Urothelium cell line (cell line): ENCODE measurements at regions not wholly inside any gene's neighbourhood (a gene's known extent, or its start where the extent isn't known, plus 50 kb on each side); places are given as distances from the start of the nearest gene placed in this dataset.

Source experiments
- DNase-seq: peaks from one replicate; pipeline ENCODE4 v3.0.0; 2011; ENCODE audit warnings: low spot score, mixed read lengths
- FAIRE-seq: peaks from 2 replicates; lab custom pipeline; 2011; peaks lifted over from hg19 to GRCh38; lab: Jason Lieb, UNC

DNA sequence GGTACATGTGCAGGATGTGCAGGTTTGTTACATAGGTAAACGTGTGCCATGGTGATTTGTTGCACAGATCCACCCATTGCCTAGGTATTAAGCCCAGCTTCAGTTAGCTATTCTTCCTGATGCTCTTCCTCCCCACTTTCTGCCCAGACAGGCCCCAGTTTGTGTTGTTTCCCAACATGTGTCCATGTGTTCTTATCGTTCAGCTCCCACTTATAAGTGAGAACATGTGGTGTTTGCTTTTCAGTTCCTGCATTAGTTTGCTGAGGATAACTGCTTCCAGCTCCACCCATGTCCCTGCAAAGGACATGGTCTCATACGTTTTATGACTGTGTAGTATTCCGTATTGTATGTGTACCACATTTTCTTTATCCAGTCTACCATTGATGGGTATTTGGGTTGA lies 251.7 kb upstream of the NOVA1 start:
- DNase-seq (no peak), FAIRE-seq (no peak)

DNA sequence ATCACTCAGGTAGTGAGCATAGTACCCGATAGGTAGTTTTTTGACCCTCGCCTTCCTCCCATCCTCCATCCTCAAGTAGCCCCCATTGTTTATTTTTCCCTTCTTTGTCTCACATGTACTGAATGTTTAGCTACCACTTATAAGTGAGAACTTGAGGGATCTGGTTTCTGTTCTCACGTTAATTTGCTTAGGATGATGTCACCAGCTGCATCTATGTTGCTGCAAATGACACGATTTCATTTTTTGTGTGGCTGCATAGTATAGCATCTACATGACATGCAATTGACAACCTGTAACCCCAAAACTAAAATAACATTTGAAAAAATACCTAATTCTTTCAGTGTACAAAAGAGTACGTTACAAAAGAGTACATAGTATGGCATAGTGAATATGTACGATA lies 254.0 kb upstream of the NOVA1 start:
- FAIRE-seq (no peak), DNase-seq (no peak)

DNA sequence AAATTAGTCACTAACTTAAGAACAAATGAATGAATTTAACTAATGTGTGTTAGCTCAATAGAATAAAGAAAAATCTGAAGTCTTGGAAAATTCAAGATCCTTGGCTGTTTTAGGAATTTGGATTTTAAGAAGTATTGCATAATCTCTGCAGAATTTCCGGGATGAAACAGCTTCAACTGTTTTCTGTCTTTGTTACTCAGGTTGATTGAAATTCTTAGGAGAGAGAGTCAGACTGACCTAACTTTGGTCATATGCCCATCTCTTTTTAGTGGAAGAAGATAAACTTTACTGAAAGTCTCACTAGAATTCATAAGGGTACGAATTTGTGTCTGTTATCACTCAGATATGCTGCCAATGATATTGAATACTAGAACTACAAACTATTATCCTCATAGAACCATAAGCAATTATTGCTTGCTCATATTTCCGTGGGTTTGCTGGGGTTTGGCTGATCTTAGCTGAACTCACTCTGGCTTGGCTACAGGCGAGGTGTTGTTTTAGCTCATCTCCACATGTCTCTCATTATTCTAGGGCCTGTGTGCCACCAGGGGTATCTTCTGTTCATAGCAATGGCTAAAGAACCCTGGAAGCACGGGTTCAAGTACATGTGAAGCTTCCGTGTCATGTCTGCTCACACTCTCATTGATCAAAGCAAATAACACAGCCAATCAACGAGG lies 257.4 kb upstream of the NOVA1 start:
- FAIRE-seq (no peak), DNase-seq (no peak)

DNA sequence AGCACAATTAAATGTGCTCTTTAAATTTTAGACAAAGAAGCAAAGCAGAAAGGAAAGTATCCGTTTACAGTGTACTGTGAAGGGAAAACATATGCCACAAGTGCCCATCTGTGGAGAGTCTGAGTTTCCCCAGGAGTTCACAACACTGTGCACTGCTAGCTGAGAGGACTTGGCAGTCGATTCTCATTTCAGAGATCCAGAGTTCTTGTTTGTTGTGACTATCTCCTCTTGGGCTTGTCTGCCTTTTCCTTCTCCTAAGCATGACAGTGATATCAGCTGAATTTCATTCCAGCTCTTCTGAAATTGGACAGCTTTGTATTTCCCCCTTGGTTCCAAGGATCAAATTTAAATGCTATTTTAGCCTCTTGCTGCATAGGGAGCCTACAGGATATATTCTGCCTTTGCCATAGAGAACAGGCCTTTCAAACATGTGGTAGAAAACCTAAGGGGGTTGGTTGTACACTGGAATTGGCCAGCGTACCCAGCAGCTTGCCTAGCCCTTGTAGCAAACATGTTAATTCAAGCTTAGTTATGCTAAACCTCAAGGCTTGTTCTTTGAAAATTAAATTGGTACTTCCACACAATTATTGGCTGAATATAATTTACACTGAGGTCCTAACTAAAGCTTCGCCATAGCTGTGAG lies 259.2 kb upstream of the NOVA1 start:
- FAIRE-seq (no peak), DNase-seq (no peak)

DNA sequence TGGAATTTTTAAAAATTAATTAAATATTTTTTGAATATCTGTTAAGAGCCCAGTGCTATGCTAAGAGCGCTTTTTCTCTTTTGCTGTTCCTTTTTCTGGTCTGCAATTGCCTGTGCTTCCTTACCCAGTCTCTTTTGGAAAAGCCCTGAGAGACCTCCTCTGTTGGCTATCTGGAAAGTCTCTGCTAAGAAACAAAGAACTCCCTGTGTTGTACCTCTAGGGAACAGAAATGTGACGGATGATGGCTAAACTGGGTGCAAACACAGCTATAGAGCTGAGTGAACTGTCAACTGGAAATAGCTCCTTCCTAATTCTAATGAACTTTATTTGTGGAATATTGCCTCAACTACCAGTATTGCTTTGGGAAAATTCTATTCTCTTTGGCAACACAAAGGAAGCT lies 261.6 kb upstream of the NOVA1 start:
- no peak for FAIRE-seq
- DNase-seq = no peak

DNA sequence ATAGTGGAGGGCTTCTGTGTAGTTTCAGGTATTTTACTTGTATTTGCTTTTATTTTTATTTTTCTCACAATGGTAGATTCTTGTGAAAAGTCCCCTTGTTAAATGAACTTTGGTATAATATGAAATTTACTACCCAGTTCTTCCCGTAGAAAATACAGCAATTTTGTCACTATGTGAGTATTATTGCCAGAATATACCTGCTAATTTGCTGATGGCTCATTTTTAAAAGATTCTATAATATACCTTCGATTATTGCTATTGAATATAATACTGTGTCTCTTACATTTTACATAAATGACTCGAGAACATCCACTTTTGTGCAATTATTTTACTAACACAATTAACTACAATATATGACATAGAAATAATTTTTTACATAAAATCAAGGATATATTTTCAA lies 262.3 kb upstream of the NOVA1 start:
- no peak for FAIRE-seq
- no peak for DNase-seq

DNA sequence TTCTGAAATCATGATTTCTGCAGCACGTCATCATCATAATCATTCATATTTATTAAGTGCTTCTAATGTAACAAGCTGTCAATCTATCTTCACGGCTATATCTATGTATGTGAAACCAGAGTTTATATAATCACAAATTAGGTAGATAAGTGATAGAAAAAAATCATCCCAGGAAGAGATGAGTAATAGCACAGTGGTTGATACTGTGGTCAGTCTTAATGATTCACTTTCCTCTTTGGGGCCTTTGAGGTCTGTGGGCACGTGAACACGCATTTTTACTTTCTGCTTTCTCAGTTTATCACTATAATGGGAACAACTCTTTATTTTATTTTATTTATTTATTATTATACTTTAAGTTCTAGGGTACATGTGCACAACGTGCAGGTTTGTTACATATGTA lies 265.9 kb upstream of the NOVA1 start:
- peak; percentile 13 for DNase-seq
- no peak for FAIRE-seq

DNA sequence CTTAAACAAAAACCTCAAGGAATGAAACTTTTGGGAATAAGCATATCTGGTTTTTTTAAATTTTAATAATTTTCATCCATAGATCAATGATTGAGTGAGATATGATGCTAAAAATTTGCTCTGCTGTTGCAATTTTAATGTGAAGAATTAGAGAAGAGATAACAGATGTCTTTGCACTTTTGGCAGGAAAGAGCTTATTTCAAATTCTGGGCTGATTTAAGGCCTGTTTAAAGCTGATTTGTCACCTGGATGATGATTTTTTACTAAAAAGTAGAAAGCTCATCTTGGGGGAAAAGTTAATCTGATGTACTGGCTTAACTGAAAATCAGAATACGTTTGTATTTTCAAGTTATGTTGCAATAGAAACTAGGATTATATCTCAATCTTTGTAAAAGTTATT lies 268.9 kb upstream of the NOVA1 start:
- DNase-seq (no peak), FAIRE-seq (no peak)

DNA sequence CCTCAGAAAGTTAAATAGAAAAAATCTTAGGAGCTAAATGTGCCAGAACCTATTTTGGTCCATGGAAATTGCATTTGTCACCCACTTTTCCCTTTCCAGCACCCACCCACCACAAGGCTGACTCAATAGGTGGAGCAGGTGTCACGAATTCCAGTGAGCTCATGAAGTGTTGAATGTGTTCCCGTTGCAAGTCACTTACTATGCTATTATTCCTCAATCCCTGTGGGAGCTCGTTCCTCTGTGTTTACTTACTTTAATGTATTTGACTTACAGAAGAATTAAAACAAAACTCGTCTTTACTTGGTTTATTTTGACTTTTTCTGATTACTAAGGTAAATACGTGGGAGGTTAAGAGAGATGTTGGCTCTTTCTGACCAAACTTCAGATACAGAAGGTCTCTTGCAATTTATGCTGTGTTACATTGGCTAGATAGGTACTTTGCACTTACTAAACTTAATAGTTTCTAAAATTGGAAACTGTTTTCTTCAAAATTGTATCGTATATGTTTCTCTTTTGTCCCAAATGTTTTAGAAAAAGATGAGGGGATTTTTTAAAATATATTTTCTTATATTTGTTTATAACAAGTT lies 269.4 kb upstream of the NOVA1 start:
- FAIRE-seq = no peak
- peak; percentile 20 for DNase-seq

DNA sequence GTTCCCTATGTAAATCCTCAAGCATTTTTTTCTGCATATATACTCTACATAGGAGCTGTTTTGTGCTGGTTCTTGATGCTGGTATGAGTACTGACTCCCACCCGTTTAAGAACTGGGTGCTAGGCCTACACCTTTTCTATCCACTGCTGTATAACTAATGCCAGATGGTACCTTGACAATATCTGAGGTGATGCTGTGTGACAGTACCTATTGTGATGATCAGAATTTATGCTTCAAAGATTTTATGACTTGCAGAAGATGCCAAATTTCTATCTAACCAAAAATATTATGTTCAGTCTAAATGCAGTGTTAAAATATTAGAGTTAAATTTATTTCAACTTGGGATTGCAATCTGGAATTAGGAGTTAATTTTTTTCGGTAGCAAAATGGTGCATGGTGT lies 272.3 kb upstream of the NOVA1 start:
- no peak for FAIRE-seq
- DNase-seq = no peak

DNA sequence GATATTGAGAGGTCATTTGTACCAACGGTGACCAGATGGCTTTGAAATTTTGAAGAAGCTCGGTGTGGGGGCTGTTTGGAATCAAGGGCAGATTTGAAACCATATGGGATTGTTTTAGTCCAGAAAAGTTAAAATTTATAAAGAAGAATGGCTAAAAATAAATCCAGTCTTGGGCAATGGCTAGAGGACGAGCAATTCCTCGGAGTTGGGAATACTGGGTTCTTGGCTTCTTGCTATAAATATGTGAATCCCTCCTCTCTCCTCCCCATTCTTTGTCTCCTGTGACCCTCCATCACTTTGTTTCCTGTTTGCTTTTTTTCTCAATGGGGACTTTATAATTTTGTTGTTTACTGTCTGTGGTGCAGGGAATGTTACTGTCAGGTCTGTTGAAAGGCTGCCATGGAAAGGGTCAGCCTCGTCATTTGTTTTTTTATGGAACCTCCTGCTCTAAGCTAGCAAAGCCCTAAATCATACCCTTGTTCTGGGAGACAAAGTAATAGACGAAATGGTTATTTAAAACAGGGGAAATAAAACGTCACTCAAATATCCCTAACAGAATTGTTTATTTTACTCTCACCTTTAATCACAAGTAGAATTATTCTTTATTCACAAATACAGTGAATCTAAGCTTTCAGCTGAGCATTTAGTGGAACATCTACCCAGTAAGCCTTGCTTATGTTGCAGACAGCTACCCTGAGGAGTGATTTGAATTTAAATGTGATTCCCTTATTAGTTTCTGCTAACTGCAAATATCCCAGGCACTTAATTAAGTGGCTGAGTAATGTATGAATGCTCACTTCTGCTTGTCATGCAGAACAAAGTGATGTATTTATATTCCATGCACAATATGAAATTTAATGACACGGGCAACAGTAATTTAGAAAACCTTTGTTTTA lies 273.1 kb upstream of the NOVA1 start:
- DNase-seq (no peak), FAIRE-seq (no peak)

DNA sequence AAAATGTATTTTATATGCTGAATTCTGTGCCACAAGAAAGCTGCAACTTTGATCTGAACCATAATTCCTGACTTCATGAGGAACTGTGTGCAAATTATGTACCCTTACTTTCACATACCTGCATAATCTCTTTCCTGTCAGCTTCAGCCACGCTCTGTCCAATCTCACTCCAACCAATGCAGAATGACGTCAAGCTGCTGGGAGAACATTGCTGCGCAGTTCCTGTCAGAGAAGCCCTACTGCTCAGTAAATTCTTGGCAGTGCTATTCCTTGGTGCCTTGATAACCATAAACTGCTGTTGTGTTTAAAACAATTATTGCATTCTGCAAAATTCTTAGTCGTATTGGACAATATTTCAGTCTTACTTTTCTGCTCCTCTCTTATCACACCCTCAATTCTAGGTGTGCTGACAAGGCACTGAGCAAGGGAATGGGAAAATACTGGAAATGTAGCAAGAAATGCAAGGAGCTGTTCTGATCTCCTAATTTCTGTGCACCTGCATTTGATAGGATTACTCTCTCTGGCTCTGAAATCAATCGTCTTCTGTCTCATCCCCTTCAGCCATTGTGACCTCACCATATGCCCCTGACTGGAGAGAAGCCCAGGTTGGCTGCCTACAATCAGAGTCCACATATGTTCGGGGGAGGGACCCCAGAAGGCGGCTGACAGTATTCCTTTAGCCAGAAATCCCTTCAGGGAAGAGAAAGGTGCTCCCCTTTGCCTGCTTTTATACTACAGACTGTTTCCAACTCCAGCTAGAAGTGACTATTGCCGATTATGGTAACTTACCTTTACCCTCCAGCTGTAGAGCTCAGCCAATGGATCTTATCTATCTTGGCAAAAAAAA lies 274.9 kb upstream of the NOVA1 start:
- no peak for DNase-seq
- FAIRE-seq = no peak

DNA sequence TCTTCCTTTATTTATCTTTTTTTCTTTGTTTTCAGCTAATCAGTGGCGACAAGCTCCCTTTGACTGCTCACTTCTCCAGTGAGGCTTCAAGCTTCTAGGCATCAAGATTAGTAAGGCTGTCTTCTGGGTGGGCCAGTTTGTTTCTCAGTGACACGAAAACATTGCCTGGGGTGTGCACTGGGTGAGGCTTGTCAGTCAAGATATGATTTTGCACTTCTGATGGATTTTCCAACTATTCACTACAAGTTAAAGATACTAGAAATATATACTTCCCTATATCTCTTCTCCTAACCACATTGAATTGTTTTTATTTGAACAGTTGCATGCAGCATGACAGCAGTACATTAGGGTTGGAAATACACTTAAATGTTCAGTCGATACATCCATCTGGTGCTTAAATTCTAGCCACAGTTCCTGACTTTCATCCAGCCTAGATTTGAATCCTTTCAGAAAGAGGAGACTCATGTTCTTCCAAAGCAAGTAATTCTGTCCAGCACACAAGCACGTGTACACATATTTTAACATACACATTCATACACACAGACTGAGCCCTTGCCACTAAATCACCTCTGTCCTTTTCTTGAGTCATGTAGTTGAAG lies 275.6 kb upstream of the NOVA1 start:
- FAIRE-seq (no peak), DNase-seq (no peak)

DNA sequence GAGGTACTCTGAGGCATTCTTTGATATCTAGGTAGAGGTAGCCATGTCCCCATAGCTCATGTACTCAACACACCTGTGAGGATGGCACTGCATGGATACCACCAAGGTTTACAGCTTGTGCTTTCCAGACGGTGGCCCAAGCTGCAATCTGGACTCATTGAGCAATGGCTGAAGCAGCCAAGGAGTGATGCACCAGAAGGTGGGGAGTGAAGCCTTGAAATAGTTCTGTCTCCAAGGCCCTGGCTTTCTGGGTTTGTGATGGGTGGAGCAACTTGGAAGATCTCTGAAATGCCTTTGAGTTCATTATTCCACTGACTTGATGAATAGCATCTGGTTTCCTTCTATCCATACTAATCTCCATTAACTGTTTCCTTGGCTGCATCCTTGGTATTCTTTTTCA lies 290.0 kb upstream of the NOVA1 start:
- no peak for DNase-seq
- no peak for FAIRE-seq

DNA sequence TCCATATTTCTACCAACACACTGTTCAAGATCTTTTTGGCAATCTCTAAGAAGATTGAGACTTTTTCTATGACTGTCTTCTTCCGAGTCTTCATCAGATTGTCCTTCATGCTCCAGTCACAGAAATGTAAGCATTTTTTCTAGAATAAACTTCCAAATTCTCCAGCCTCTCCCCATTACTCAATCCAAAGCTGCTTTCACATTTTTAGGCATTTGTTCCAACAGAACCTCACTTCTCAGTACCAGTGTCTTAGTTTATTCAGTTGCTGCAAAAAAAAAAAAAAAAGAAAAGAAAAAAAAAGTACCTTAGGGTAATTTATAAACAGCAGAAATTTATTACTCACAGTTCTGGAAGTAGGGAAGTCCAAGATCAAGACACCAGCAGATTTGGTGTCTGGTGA lies 290.8 kb upstream of the NOVA1 start:
- DNase-seq = no peak
- FAIRE-seq = no peak

DNA sequence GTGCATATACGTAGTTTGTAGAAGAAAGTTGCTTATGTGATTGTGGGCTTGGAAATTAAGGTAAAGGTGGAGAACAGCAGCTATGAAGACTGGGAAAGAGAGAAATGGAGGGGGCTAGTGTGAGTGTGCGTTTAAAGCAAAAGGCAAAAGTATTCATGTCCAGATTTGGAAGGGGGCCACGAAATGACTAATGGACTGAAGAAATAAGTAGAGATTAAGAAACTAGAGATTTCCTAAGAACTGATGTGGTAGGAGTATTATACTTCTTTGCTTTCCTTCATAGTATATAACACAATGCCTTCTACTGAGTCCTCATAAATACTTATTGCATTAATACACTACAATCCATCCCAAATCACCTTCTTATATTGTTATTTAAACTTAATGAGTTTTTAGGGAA lies 298.6 kb upstream of the NOVA1 start:
- FAIRE-seq (no peak), DNase-seq (no peak)

DNA sequence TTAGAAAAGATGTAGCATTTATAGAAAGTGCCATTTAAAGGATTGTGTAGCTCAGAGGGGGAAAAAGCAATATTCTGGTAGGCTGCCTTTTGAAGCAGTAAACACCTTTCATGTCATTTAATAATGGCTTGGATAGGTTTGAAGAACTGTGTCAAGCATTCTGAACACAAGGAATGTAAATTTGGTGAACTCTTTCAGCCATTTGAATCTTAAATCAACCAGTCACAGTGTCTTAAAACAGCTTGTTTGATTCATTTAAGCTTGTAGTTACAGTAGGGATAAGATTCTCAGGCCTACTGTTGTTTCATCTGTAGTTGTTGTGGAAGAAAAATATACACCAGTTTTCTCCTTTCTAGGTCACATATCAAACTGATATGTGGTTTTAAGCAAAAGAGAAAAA lies 299.4 kb upstream of the NOVA1 start:
- FAIRE-seq (no peak), DNase-seq (no peak)

DNA sequence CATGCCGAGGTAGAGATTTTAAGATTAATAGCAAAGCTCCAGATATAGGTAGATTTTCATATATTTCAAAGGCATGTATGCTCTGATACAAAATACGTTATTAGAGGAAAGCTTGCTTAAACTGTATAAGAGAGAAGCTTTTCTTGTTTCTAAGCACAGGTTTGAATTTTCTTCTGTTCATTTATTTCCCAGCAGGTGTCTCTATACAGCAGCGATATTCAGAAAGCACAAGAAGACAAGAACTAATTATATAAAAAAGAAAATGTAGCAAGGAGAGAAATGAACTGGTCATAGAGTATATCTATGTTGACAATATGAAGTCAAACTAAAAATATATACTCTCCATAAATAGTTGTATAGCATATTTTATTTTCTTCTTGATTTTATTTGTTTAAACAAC lies 307.4 kb upstream of the NOVA1 start:
- FAIRE-seq (no peak), DNase-seq (no peak)

DNA sequence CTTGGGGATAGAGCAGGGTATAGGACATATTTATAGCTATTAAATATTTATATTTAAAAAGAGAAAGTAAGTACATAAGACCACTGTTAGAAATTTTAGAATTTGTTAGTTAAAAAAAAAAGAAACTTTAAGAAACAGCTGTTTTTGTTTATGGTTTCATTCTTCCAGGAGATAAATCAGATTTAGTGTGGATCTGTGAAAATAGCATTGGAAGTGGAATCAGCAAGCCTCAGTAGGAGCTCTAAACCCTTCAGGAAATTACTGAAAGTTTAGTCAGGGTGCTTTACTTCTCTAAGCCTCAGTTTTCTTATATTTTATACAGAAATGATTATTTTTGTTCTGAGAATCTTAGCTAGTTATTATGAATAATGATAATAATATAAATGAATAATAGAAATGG lies 316.0 kb upstream of the NOVA1 start:
- DNase-seq = no peak
- no peak for FAIRE-seq

DNA sequence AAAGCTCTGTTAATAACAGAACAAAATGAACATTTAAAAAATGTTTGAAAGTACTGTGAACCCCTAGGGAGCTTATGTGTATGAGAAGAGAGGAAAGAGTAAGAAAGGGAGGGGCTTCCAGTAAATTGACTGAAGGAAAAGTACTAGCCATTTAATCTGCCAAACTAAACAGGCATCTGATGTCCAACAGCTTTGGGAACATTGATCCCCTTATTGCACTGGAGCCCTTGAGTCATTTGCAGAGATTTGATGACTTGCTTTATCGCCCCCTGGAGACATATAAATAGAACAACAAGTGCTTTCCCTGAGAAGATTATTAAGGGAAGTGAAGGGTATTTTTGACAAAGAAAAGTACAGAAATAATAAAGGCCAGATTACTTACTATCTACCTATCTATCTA lies 319.3 kb upstream of the NOVA1 start:
- DNase-seq (peak; percentile 17), FAIRE-seq (no peak)
